ENCODE measurements at regions not wholly inside any gene's neighbourhood (a gene's known extent, or its start where the extent isn't known, plus 50 kb on each side); places are given as distances from the start of the nearest gene placed in this dataset.
"Not testable (repeated sequence)": the region's sequence is repeated elsewhere in the genome, so short reads cannot be mapped to it uniquely, and the experiment has no call there.

- peak; percentile 20 for DNase-seq (ENCODE audit: extremely low read depth, low read depth)
Observed at GRCh38 chr5:57718155-57718554, 235.5 kb upstream of the ACTBL2 start.

GRCh38 chr5:57717555-57717954 is 234.9 kb upstream of the ACTBL2 start:
- no peak for TF ChIP-seq CTCF (IDR thresholded peaks at IDR 0.05; ENCODE audit: low read depth, low read length)
- DNase-seq (ENCODE audit: extremely low read depth, low read depth): no peak

More at GRCh38 chr5:57718155-57718554, 235.5 kb upstream of the ACTBL2 start:
- TF ChIP-seq CTCF (IDR thresholded peaks at IDR 0.05; ENCODE audit: low read depth, low read length): no peak

- TF ChIP-seq CTCF (IDR thresholded peaks at IDR 0.05; ENCODE audit: low read depth, low read length): no peak
- no peak for DNase-seq (ENCODE audit: extremely low read depth, low read depth)
Observed at GRCh38 chr5:57716661-57717060, 234.1 kb upstream of the ACTBL2 start.

- DNase-seq (ENCODE audit: extremely low read depth, low read depth): no peak
- no peak for TF ChIP-seq CTCF (IDR thresholded peaks at IDR 0.05; ENCODE audit: low read depth, low read length)
Observed at GRCh38 chr5:57715296-57715695, 232.7 kb upstream of the ACTBL2 start.

- not testable (repeated sequence) for DNase-seq (ENCODE audit: extremely low read depth, low read depth)
Observed at GRCh38 chr5:57713535-57713934, 230.9 kb upstream of the ACTBL2 start.

GRCh38 chr5:57711946-57712345 is 229.3 kb upstream of the ACTBL2 start:
- no peak for TF ChIP-seq CTCF (IDR thresholded peaks at IDR 0.05; ENCODE audit: low read depth, low read length)
- no peak for DNase-seq (ENCODE audit: extremely low read depth, low read depth)

GRCh38 chr5:57711471-57711870 is 228.9 kb upstream of the ACTBL2 start:
- TF ChIP-seq CTCF (IDR thresholded peaks at IDR 0.05; ENCODE audit: low read depth, low read length): no peak
- DNase-seq (ENCODE audit: extremely low read depth, low read depth): no peak

- DNase-seq (ENCODE audit: extremely low read depth, low read depth): no peak
- no peak for TF ChIP-seq CTCF (IDR thresholded peaks at IDR 0.05; ENCODE audit: low read depth, low read length)
Observed at GRCh38 chr5:57710126-57710525, 227.5 kb upstream of the ACTBL2 start.

Measured in AG09319 (cell line).